ENCODE measurements at regions not wholly inside any gene's neighbourhood (a gene's known extent, or its start where the extent isn't known, plus 50 kb on each side); places are given as distances from the start of the nearest gene placed in this dataset.

GRCh38 chr1:81358151-81358550, 442.6 kb upstream of the ADGRL2 start:
- Histone ChIP-seq H2BK12ac (ENCODE audit: low read depth, low read length) (no peak overlapping the region), H3K23me2 (ENCODE audit: low read depth, low read length) (no peaks in the 10 kb centered on the region)
- CTCF ChIA-PET (ENCODE audit: partially characterized antibody), result no interaction called here
- TF ChIP-seq EGR1 (IDR thresholded peaks at IDR 0.05; ENCODE audit: borderline replicate concordance, low read depth, low read length), result no peak
- TF ChIP-seq GABPA (IDR thresholded peaks at IDR 0.05; ENCODE audit: borderline replicate concordance, insufficient read depth, low read length), result no peak
- no peak for TF ChIP-seq HDAC6 (IDR thresholded peaks at IDR 0.05; ENCODE audit: low read depth, low read length)
- TF ChIP-seq FOSL1 (IDR thresholded peaks at IDR 0.05; ENCODE audit: insufficient read depth, low read depth, low read length), result no peak
- no peak for TF ChIP-seq TBP (IDR thresholded peaks at IDR 0.05; ENCODE audit: low read depth, low read length)
- TF ChIP-seq CTCF (IDR thresholded peaks at IDR 0.05; ENCODE audit: control extremely low read depth in 1 of 3, insufficient read depth in 1 of 3, low read depth in 1 of 3, low read length in 3 of 3), result no peak
- TF ChIP-seq RNF2 (IDR thresholded peaks at IDR 0.05; ENCODE audit: borderline replicate concordance, low read depth, low read length, missing control alignments, poor library complexity, severe bottlenecking), result no peak
- no peak for TF ChIP-seq CTBP2 (IDR thresholded peaks at IDR 0.05; ENCODE audit: borderline replicate concordance, insufficient read depth, insufficient read length, low read length)
- TF ChIP-seq BCL11A (IDR thresholded peaks at IDR 0.05; ENCODE audit: low read depth in 2 of 2, low read length in 2 of 2), result no peak
- TF ChIP-seq CBX5 (IDR thresholded peaks at IDR 0.05; ENCODE audit: low read depth, low read length), result no peak
- no peak for TF ChIP-seq KDM5A (IDR thresholded peaks at IDR 0.05; ENCODE audit: low read length)
- TF ChIP-seq JUN (IDR thresholded peaks at IDR 0.05; ENCODE audit: low read depth, low read length), result no peak

More at GRCh38 chr1:81358151-81358550, 442.6 kb upstream of the ADGRL2 start:
- Histone ChIP-seq H4K8ac (ENCODE audit: extremely low read depth, insufficient read depth, low read length) (no peak overlapping the region), H2AK5ac (ENCODE audit: low read depth, low read length) (no peak overlapping the region), H3K79me1 (ENCODE audit: low read depth, low read length) (no peaks in the 10 kb centered on the region), H2BK20ac (ENCODE audit: low read length) (no peak overlapping the region), H3K23ac (ENCODE audit: insufficient read length) (no peak overlapping the region), H3K4me3 (ENCODE audit: extremely low read depth in 1 of 4, insufficient read depth in 2 of 4, low read depth in 3 of 4, low read length in 4 of 4) (no peak overlapping the region), H2AFZ (ENCODE audit: low read length) (no peak overlapping the region), H3K9me3 (ENCODE audit: insufficient read depth in 2 of 2, low read depth in 1 of 2, low read length in 1 of 2) (no peaks in the 10 kb centered on the region), H3K14ac (ENCODE audit: insufficient read length) (no peak overlapping the region), H2BK120ac (replicated peaks; ENCODE audit: low read depth, low read length) (no peak overlapping the region), H3K36me3 (ENCODE audit: control insufficient read depth in 2 of 4, insufficient read depth in 4 of 4, low read length in 3 of 4) (no peaks in the 10 kb centered on the region; a peak in 1 of 8 replicates), H4K5ac (ENCODE audit: insufficient read length, low read depth, low read length) (no peak overlapping the region), H3K4ac (replicated peaks; ENCODE audit: insufficient read length, low read depth, low read length) (no peak overlapping the region), H4K20me1 (replicated peaks in 1 of 2; ENCODE audit: control insufficient read depth in 1 of 2, insufficient read depth in 2 of 2, low read length in 2 of 2) (no peaks in the 10 kb centered on the region), H3K27ac (ENCODE audit: low read depth, low read length) (no peak overlapping the region), H3K79me2 (ENCODE audit: control insufficient read depth in 1 of 2, insufficient read depth in 2 of 2, low read length in 2 of 2) (no peaks in the 10 kb centered on the region), H3K4me1 (replicated peaks in 1 of 4; ENCODE audit: control insufficient read depth in 3 of 4, insufficient read depth in 4 of 4, low read length in 3 of 4) (no peaks in the 10 kb centered on the region), H2BK5ac (ENCODE audit: low read depth, low read length) (no peak overlapping the region), H3K4me2 (ENCODE audit: insufficient read depth in 1 of 2, low read depth in 2 of 2, low read length in 2 of 2) (no peak overlapping the region), H3K27me3 (replicated peaks in 1 of 4; ENCODE audit: control insufficient read depth in 3 of 4, extremely low read depth in 1 of 4, insufficient read depth in 3 of 4, low read length in 3 of 4) (no peaks in the 10 kb centered on the region; a peak in 1 of 7 replicates), H4K91ac (replicated peaks; ENCODE audit: insufficient read length, low read length) (no peak overlapping the region), H3K18ac (ENCODE audit: extremely low read depth, low read length) (no peak overlapping the region), H3K9ac (replicated peaks in 1 of 4; ENCODE audit: extremely low read depth in 1 of 4, low read depth in 3 of 4, low read length in 3 of 4) (no peak overlapping the region), H3K56ac (replicated peaks; ENCODE audit: insufficient read length, low read depth, low read length) (no peak overlapping the region), H2BK15ac (ENCODE audit: low read length) (no peak overlapping the region)
- DNase-seq (ENCODE audit: low read depth in 1 of 2, low spot score in 2 of 2) (no peak), FAIRE-seq (no peak)
- POLR2A ChIA-PET (ENCODE audit: partially characterized antibody), result no interaction called here
- WGBS, 2 experiments (ENCODE audit: extremely low coverage in 1 of 2, insufficient coverage in 1 of 2, insufficient read length in 1 of 2, insufficient replicate concordance in 2 of 2, low coverage in 1 of 2, low lambda C conversion rate in 2 of 2, missing lambda C conversion rate in 1 of 2), result 100% methylated on average over 1 of the region's 1 CpG; no CpG with 5 or more reads in 1 of the 2 experiments

Measured in H1 (cell line).